ENCODE measurements at regions not wholly inside any gene's neighbourhood (a gene's known extent, or its start where the extent isn't known, plus 50 kb on each side); places are given as distances from the start of the nearest gene placed in this dataset.

DNA sequence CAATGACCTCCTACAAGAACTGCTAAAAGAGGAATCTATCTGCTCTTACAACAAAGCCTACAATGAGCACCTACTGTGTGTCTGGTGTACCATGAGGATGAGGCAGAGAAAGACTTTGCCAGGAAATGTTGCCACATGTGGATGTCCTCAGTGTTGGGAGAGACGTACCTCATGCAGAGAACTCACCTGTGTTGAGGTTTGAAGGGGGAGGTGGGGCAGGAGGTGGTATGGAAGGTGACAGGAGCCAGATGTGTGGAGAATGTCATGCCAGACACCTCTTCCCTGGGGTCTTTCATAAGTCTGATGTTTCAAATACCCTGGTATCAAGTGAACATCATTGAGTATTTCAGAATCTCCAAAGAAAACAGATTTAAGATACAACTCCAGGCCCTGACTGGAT lies 220.1 kb upstream of the RNF32 start (continued):
- no peak for TF ChIP-seq KIAA2018 (CRISPR knock-in tag; IDR thresholded peaks at IDR 0.05; ENCODE audit: borderline replicate concordance)
- TF ChIP-seq, protein P1, sequence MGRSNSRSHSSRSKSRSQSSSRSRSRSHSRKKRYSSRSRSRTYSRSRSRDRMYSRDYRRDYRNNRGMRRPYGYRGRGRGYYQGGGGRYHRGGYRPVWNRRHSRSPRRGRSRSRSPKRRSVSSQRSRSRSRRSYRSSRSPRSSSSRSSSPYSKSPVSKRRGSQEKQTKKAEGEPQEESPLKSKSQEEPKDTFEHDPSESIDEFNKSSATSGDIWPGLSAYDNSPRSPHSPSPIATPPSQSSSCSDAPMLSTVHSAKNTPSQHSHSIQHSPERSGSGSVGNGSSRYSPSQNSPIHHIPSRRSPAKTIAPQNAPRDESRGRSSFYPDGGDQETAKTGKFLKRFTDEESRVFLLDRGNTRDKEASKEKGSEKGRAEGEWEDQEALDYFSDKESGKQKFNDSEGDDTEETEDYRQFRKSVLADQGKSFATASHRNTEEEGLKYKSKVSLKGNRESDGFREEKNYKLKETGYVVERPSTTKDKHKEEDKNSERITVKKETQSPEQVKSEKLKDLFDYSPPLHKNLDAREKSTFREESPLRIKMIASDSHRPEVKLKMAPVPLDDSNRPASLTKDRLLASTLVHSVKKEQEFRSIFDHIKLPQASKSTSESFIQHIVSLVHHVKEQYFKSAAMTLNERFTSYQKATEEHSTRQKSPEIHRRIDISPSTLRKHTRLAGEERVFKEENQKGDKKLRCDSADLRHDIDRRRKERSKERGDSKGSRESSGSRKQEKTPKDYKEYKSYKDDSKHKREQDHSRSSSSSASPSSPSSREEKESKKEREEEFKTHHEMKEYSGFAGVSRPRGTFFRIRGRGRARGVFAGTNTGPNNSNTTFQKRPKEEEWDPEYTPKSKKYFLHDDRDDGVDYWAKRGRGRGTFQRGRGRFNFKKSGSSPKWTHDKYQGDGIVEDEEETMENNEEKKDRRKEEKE (IDR thresholded peaks at IDR 0.05) = no peak
- TF ChIP-seq HDAC6 (IDR thresholded peaks at IDR 0.05; ENCODE audit: low read depth, low read length) = no peak
- no peak for TF ChIP-seq SRY (CRISPR knock-in tag; IDR thresholded peaks at IDR 0.05)
- no peak for TF ChIP-seq ZNF574 (CRISPR knock-in tag; IDR thresholded peaks at IDR 0.05)
- TF ChIP-seq TEAD3 (CRISPR knock-in tag; optimal IDR thresholded peaks at IDR 0.05; ENCODE audit: borderline replicate concordance) = no peak
- no peak for TF ChIP-seq MYPOP (CRISPR knock-in tag; IDR thresholded peaks at IDR 0.05)
- no peak for TF ChIP-seq ZFP82 (CRISPR knock-in tag; IDR thresholded peaks at IDR 0.05; ENCODE audit: borderline replicate concordance)
- TF ChIP-seq ZNF256 (CRISPR knock-in tag; conservative IDR thresholded peaks at IDR 0.05) = no peak
- TF ChIP-seq, protein P2, sequence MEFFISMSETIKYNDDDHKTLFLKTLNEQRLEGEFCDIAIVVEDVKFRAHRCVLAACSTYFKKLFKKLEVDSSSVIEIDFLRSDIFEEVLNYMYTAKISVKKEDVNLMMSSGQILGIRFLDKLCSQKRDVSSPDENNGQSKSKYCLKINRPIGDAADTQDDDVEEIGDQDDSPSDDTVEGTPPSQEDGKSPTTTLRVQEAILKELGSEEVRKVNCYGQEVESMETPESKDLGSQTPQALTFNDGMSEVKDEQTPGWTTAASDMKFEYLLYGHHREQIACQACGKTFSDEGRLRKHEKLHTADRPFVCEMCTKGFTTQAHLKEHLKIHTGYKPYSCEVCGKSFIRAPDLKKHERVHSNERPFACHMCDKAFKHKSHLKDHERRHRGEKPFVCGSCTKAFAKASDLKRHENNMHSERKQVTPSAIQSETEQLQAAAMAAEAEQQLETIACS (CRISPR knock-in tag; IDR thresholded peaks at IDR 0.05) = no peak
- TF ChIP-seq ZNF17 (CRISPR knock-in tag; IDR thresholded peaks at IDR 0.05) = no peak

Measured in HepG2 (cell line).